Right lobe of liver (tissue), 4 donors: ENCODE measurements at regions not wholly inside any gene's neighbourhood (a gene's known extent, or its start where the extent isn't known, plus 50 kb on each side); places are given as distances from the start of the nearest gene placed in this dataset.

Experiments used
- POLR2A ChIP-seq: fragments of 450-650 bp; IDR thresholded peaks from one replicate; pipeline ENCODE4 v1.6.1; 2017; ENCODE audit warnings: antibody characterized with exemption, mild to moderate bottlenecking
- TF ChIP-seq, protein P1 (sequence below), 4 donors: fragments of 200-600 bp in 3 of 4; fragments of 450-650 bp in 1 of 4; IDR thresholded peaks; one replicate each; pipeline versions ENCODE4 v1.5.1 to v1.8.0; 2016 to 2022; ENCODE audit warnings: antibody characterized with exemption in 4 of 4, mild to moderate bottlenecking in 2 of 4
- donor health status: DM: no; HTN: no; CAD: no.
- donor health status: DM: no; HTN: no; CAD: no.
- donor health status: DM: no; HTN: yes; CAD: no.

DNA sequence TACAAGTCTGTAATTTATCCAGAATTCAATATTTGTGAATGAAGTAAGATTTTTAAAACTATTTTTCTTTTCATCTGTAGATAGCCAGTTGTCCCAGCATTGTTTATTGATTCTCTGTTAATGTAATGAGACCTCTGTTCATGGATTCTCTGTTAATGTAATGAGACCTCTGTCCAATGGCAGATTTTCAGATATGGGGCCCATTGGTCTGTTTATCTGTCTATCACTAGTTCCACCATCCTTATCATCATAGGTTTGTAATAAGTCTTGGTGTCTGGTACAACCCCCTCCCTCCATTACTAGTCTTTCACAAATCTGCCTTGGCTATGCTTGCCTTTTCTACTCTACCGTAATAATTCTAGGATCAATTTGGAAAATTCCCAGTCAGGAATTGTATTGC lies 276.6 kb downstream of the ARHGAP12 start:
- TF ChIP-seq, protein P1, sequence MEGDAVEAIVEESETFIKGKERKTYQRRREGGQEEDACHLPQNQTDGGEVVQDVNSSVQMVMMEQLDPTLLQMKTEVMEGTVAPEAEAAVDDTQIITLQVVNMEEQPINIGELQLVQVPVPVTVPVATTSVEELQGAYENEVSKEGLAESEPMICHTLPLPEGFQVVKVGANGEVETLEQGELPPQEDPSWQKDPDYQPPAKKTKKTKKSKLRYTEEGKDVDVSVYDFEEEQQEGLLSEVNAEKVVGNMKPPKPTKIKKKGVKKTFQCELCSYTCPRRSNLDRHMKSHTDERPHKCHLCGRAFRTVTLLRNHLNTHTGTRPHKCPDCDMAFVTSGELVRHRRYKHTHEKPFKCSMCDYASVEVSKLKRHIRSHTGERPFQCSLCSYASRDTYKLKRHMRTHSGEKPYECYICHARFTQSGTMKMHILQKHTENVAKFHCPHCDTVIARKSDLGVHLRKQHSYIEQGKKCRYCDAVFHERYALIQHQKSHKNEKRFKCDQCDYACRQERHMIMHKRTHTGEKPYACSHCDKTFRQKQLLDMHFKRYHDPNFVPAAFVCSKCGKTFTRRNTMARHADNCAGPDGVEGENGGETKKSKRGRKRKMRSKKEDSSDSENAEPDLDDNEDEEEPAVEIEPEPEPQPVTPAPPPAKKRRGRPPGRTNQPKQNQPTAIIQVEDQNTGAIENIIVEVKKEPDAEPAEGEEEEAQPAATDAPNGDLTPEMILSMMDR (IDR thresholded peaks at IDR 0.05): no peak
- TF ChIP-seq POLR2A: no peak
